ENCODE measurements at regions not wholly inside any gene's neighbourhood (a gene's known extent, or its start where the extent isn't known, plus 50 kb on each side); places are given as distances from the start of the nearest gene placed in this dataset.
A peak's percentile ranks its signal among the peaks of the same experiment; 100 is the strongest.
"Not testable (repeated sequence)": the region's sequence is repeated elsewhere in the genome, so short reads cannot be mapped to it uniquely, and the experiment has no call there.

DNA sequence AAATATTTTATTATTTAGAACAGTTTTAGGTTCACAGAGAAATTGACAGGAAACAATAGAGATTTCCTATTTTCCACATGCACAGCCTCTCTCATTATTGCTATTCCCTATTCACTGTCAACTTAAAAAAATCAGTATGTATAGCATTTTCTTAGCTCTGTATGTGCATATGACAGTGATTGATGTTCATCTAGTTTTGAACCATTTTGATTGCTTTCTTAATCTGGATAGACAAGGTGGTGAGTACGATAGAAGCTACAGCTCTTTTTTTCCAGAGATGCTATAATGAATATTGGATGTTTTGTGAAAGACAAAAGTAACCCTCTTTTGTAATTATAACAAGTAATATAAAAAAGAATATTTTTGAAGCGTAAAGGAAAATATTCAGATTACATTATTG, 201.2 kb upstream of the ARRDC3 start:
- no peak for DNase-seq (ENCODE audit: low read depth)

- DNase-seq (ENCODE audit: low read depth): not testable (repeated sequence)
These were observed 182.9 kb upstream of the ARRDC3 start for GRCh38 chr5:91566012-91566411.

DNA sequence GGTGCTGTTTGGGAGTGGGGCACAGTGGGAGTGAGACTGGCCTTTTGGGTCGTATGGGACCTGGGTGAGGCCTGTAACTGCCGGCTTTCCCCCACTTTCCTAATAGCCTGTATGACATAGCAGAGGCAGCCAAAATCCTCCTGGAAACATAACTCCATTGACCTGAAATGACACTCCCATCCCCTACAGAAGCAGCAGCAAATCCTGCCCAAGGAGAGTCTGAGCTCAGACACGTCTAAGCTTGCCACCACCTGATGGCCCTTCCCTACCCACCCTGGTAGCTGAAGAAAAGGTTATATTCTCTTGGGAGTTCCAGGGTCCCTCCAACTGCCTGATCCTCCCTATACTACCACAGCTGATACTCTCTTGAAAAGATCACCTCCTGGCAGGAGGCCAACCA, 179.8 kb upstream of the ARRDC3 start:
- DNase-seq (ENCODE audit: low read depth): no peak

DNA sequence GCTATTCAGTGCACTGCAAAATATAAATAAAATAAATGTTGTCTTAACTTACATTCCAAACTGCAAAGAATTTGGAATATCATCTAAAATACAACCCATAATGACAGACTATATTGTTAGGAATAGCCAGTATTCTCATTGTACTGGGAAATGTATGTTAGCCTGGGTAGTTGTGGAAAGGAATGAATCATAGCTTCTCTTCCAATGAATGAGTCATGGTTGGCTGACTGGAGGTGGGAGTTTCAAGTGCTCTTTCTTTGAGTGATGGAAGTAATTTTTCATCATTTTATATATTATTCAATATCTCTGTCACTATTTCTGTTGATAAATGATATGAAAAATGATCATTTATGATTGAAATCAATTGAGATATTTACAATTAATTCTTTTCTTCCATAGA, 158.6 kb upstream of the ARRDC3 start:
- DNase-seq (ENCODE audit: low read depth): peak; percentile 4

GRCh38 chr5:91538179-91538578, 155.1 kb upstream of the ARRDC3 start:
- no peak for DNase-seq (ENCODE audit: low read depth)

- no peak for DNase-seq (ENCODE audit: low read depth)
These were observed 152.4 kb upstream of the ARRDC3 start for GRCh38 chr5:91535499-91535898.

DNA sequence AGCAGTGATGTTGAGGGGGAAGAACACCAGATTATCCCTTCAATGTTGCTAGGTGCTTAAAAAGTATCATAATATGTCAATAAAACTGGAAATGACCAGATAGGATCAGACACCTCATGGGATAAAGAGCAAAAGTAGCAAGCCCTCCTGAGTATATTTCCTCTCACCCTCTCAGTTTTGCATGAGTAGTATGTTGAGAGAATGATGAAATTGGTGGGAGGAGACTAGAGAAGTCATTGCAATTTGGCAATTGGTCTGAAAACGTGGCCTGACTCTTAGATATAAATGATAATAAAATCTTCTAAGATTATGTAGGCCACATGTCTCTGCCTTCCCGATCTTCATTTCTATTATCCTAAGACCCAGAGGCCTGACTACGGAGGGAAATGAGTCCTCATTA, 151.2 kb upstream of the ARRDC3 start:
- no peak for DNase-seq (ENCODE audit: low read depth)

GRCh38 chr5:91532779-91533178, 149.7 kb upstream of the ARRDC3 start:
- DNase-seq (ENCODE audit: low read depth): no peak

GRCh38 chr5:91532281-91532680, 149.2 kb upstream of the ARRDC3 start:
- no peak for DNase-seq (ENCODE audit: low read depth)

- no peak for DNase-seq (ENCODE audit: low read depth)
These were observed 145.7 kb upstream of the ARRDC3 start for GRCh38 chr5:91528831-91529230.

GRCh38 chr5:91521785-91522184, 138.7 kb upstream of the ARRDC3 start:
- no peak for DNase-seq (ENCODE audit: low read depth)

DNA sequence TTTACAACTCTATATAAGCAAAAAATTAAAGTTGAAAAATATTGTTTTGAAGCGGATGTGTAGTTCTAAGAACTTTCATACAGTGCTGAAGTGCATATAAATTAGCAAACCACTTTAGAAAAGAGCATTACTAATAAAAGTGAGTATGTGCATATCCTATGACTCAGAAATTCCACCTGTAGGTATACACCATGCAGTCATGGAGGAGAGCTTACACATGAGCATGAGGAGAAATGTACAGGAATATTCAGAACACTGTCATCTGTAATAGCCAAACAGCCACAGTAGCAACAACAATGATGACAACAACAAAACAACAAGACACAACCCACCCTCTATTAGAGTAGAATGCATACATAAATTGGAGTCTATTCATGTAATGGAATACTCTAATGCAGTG, 138.2 kb upstream of the ARRDC3 start:
- DNase-seq (ENCODE audit: low read depth): no peak

- no peak for DNase-seq (ENCODE audit: low read depth)
These were observed 131.3 kb upstream of the ARRDC3 start for GRCh38 chr5:91514400-91514799.

- no peak for DNase-seq (ENCODE audit: low read depth)
These were observed 120.2 kb upstream of the ARRDC3 start for GRCh38 chr5:91503321-91503720.

DNA sequence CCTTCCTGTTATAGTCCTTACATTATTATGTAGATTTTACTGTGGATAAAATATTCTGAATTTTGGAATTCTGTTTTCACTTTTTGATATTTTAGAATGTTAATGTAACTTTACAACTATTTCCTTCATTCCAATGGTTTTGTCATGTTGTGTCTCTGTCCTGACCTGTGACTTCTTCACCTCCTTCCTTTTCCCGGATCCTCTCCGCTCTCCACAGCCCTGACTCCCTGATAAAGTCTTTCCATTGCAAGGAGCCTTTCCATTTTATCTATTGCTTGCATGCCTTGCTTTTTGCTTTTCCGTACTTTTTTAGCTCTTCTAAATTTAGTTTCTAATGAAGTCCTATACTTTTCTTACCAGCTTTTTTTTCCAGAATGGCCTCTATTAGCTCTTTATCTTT, 117.6 kb upstream of the ARRDC3 start:
- DNase-seq (ENCODE audit: low read depth): no peak

DNA sequence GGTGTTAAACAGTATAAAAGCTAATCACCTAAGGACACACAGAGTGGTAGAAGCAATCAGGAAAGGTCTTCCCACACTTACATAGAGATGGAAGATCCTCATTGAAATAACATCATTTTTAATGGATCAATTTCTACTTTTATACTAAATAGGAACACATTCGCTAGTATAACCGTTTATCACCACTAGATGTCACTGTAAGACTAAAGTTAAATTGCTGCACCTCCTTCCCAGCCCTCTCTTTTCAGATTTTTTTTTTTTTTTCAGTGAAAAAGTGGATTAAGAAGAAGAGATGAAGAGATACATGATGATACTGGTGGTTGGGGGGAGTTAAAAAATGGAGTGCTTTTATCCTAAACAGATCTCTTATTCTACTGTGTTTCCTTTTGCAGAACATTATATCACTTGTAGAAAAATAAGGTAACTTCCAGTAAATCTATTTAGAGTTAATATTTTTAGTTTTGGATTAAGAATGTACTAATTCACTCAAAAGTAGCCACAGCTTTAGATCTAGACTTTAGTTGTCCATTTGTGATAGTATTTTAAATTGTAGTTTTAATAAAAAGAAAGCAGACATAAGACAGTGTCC, 116.9 kb upstream of the ARRDC3 start:
- peak; percentile 58 for DNase-seq (ENCODE audit: low read depth)

DNA sequence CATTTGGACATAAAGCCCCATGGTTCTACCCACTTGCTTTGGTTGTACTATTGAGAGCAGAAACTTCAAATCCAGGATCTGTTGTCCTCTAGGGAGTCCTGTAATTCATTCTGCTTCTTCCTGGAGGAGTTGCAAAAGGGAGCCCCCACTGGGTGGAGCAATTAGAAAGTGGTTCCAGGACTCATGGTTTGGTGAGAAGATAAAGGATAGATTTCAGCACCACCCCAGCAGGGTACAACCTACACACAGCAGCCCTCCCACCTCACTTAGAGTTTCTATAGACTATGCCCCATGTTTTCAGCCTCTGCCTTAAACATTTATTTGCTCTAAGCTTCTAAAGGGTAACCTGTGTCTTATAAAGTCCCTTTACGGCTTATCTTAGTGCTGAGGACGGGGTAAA, 112.6 kb upstream of the ARRDC3 start:
- no peak for DNase-seq (ENCODE audit: low read depth)

- no peak for DNase-seq (ENCODE audit: low read depth)
These were observed 111.4 kb upstream of the ARRDC3 start for GRCh38 chr5:91494447-91494996.

DNA sequence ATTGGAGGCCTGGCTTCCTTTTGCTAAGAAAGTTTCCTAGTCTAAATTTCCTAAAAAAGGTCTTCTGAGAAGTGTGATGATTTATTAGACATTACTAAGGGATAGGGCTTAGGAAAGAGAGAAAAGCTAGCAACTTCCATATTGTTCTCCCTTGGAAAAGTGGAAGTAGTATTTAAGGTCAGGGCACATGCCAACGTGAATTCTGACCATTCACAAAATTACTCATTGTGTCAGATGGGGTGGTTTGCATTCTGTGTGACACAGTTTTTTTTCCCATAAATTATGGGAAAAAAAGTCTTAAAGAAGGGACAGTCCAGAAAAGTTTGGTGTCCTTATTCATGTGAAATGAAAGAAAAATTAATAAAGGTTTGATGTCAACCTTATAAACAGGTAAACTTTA, 110.0 kb upstream of the ARRDC3 start:
- DNase-seq (ENCODE audit: low read depth): no peak

- no peak for DNase-seq (ENCODE audit: low read depth)
These were observed 108.1 kb upstream of the ARRDC3 start for GRCh38 chr5:91491229-91491628.

DNA sequence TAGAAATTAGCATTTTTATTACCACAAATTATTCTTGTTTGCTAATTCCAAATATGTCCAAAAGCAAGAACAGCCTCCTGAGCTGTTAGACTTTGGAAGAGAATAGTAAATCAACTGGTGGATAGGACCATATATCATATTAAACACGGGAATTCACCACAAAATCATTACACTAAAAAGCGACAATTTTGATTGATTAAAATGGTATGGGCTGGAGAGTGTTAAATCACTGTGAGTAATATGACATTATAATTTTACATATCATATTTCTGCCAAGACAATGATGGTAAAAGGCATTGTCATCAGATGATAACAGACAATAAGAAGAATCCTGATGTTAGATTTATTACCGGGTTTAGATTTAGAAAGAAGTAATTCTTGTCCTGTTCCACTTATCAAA, 107.2 kb upstream of the ARRDC3 start:
- no peak for DNase-seq (ENCODE audit: low read depth)

- no peak for DNase-seq (ENCODE audit: low read depth)
These were observed 104.3 kb upstream of the ARRDC3 start for GRCh38 chr5:91487420-91487819.

DNA sequence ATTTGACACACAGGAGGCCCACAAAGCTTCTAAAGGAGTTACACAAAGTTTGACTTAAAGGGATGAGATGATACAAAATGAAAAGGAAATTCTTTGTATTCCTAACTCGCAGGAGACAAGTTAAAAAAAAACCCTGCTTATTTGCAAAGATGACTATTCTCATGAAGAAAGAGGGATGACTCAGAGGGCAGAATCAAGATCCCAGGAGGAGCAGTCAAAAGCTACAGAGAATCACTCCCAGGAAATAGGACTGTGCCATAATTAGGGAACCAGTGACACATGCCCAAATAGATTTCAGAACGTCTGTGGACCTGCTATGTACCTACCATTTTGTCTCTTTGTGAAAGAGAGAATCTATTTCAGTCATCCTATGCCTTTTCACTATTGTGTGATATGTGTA, 103.5 kb upstream of the ARRDC3 start:
- DNase-seq (ENCODE audit: low read depth): no peak

GRCh38 chr5:91484662-91485061, 101.5 kb upstream of the ARRDC3 start:
- no peak for DNase-seq (ENCODE audit: low read depth)

Measured in myocyte (in vitro differentiated cells).